SK-N-MC (cell line): ENCODE measurements at regions not wholly inside any gene's neighbourhood (a gene's known extent, or its start where the extent isn't known, plus 50 kb on each side); places are given as distances from the start of the nearest gene placed in this dataset.

Source experiments
- EZH2 ChIP-seq: fragments of 200-600 bp; sonication (generic); IDR thresholded peaks from one replicate; pipeline ENCODE4 v1.6.1; 2017; ENCODE audit warnings: antibody characterized with exemption
- FOXP2 ChIP-seq: optimal IDR thresholded peaks from 2 replicates; pipeline ENCODE3; 2011; ENCODE audit warnings: mild to moderate bottlenecking, moderate library complexity; ENCODE audit not compliant: insufficient read depth; ENCODE audit errors: extremely low read length, control extremely low read depth
- POLR2AphosphoS5 ChIP-seq: IDR thresholded peaks from 2 replicates; pipeline ENCODE4 v1.6.1; 2012; ENCODE audit warnings: mild to moderate bottlenecking, low read depth, low read length, borderline replicate concordance

- TF ChIP-seq POLR2AphosphoS5 (no peak), EZH2 (no peak), FOXP2 (no peak)
Measured at GRCh38 chr10:35699848-35700486, 57.9 kb upstream of the FZD8 start.
